ENCODE measurements at regions not wholly inside any gene's neighbourhood (a gene's known extent, or its start where the extent isn't known, plus 50 kb on each side); places are given as distances from the start of the nearest gene placed in this dataset.

GRCh38 chr6:113276601-113277000 is 580.5 kb upstream of the MARCKS start:
- no peak for DNase-seq

GRCh38 chr6:113277111-113277510 is 580.0 kb upstream of the MARCKS start:
- DNase-seq = no peak

GRCh38 chr6:113281014-113281413 is 576.1 kb upstream of the MARCKS start:
- no peak for DNase-seq

GRCh38 chr6:113281431-113281830 is 575.7 kb upstream of the MARCKS start:
- no peak for DNase-seq

GRCh38 chr6:113287396-113287795 is 569.7 kb upstream of the MARCKS start:
- DNase-seq = no peak

GRCh38 chr6:113288409-113288808 is 568.7 kb upstream of the MARCKS start:
- no peak for DNase-seq

GRCh38 chr6:113289166-113289565 is 568.0 kb upstream of the MARCKS start:
- no peak for DNase-seq

GRCh38 chr6:113290684-113291083 is 566.5 kb upstream of the MARCKS start:
- DNase-seq = no peak

GRCh38 chr6:113291751-113292445 is 565.2 kb upstream of the MARCKS start:
- DNase-seq = no peak

- DNase-seq = no peak
Measured at GRCh38 chr6:113292646-113293422, 564.3 kb upstream of the MARCKS start.

- DNase-seq = no peak
Measured at GRCh38 chr6:113293423-113293740, 563.8 kb upstream of the MARCKS start.

GRCh38 chr6:113299531-113299930 is 557.6 kb upstream of the MARCKS start:
- no peak for DNase-seq

GRCh38 chr6:113301651-113302050 is 555.5 kb upstream of the MARCKS start:
- no peak for DNase-seq

GRCh38 chr6:113304116-113304515 is 553.0 kb upstream of the MARCKS start:
- DNase-seq = no peak

- DNase-seq = no peak
Measured at GRCh38 chr6:113306552-113307145, 550.5 kb upstream of the MARCKS start.

- no peak for DNase-seq
Measured at GRCh38 chr6:113308266-113308665, 548.9 kb upstream of the MARCKS start.

GRCh38 chr6:113313841-113314240 is 543.3 kb upstream of the MARCKS start:
- no peak for DNase-seq

- DNase-seq = no peak
Measured at GRCh38 chr6:113315165-113315564, 542.0 kb upstream of the MARCKS start.

GRCh38 chr6:113315879-113316278 is 541.3 kb upstream of the MARCKS start:
- DNase-seq = no peak

GRCh38 chr6:113317442-113317841 is 539.7 kb upstream of the MARCKS start:
- DNase-seq = no peak

- DNase-seq = no peak
Measured at GRCh38 chr6:113317891-113318574, 539.1 kb upstream of the MARCKS start.

GRCh38 chr6:113318575-113318917 is 538.6 kb upstream of the MARCKS start:
- DNase-seq = no peak

- DNase-seq = no peak
Measured at GRCh38 chr6:113320653-113321052, 536.5 kb upstream of the MARCKS start.

- DNase-seq = no peak
Measured at GRCh38 chr6:113326781-113327180, 530.4 kb upstream of the MARCKS start.
